ENCODE measurements at regions not wholly inside any gene's neighbourhood (a gene's known extent, or its start where the extent isn't known, plus 50 kb on each side); places are given as distances from the start of the nearest gene placed in this dataset.

DNA sequence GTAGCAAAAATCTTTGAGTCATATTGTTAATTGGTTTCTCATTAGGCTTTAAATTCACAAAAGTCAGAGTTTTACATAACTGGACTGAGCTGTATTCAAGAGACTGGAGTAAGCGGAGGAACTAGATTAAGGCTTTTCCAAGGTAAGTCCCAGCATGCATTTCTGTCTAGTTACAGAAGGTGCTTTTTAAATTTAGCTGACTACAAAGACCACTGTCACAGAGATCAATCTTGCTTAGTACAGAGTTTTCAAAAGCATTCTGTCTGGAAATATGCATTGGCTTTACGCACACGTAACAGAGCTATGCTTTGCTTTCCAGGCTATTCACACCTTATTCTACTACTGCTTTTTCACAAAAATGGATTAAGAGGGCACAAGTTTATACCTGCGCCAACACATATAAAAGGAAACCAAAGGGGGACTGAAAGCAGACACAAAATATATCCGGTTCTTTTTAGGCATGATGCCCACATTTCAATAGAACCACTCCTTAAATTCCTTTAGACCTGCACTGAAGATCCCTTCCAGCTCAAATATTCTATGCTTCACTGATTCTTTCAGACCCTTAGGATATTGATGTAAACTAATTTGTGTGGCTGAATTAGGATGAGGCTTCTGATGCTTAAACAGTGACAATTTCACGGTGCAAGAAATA, 560.7 kb upstream of the CRIM1 start:
- Histone ChIP-seq H3K4me3 (ENCODE audit: low read depth in 1 of 2, low read length in 2 of 2) (no peak overlapping the region), H3K27me3 (ENCODE audit: control insufficient read depth in 1 of 2, insufficient read depth in 2 of 2, low read length in 2 of 2) (no peaks in the 10 kb centered on the region), H3K27ac (ENCODE audit: low read depth, low read length) (no peak overlapping the region), H3K36me3 (ENCODE audit: insufficient read depth, low read length) (no peaks in the 10 kb centered on the region), H3K4me1 (ENCODE audit: insufficient read depth, low read length) (no peaks in the 10 kb centered on the region), H3K9ac (ENCODE audit: low read length) (no peak overlapping the region), H3K9me3 (ENCODE audit: low read length) (no peaks in the 10 kb centered on the region)

DNA sequence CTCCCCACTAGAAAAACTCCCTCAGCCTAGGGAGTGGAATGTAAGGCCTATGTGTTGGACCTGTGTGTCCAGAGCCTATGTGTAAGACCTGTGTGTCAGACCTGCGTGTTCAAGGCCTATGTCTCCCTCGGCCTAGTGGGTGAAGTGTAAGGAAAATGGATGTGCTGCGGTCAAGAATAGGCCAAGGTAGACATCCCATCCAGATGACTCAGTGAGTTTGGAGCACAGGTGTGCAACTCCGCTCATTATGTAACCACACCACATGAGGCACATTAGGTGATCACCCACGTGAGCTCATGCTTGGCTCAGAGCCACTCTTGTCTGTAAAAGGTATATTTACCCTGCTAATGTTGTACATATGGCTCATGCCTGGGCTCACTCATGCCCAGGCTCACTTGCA, 565.3 kb upstream of the CRIM1 start:
- Histone ChIP-seq H3K36me3 (ENCODE audit: insufficient read depth, low read length) (no peaks in the 10 kb centered on the region), H3K4me3 (ENCODE audit: low read depth in 1 of 2, low read length in 2 of 2) (no peak overlapping the region), H3K27me3 (ENCODE audit: control insufficient read depth in 1 of 2, insufficient read depth in 2 of 2, low read length in 2 of 2) (no peaks in the 10 kb centered on the region), H3K4me1 (ENCODE audit: insufficient read depth, low read length) (no peaks in the 10 kb centered on the region), H3K9ac (ENCODE audit: low read length) (no peak overlapping the region), H3K9me3 (ENCODE audit: low read length) (no peaks in the 10 kb centered on the region), H3K27ac (ENCODE audit: low read depth, low read length) (no peak overlapping the region)

GRCh38 chr2:35788543-35788942, 567.0 kb upstream of the CRIM1 start:
- no peaks in the 10 kb centered on the region for H3K36me3 ChIP-seq (ENCODE audit: insufficient read depth, low read length)
- no peaks in the 10 kb centered on the region for H3K4me1 ChIP-seq (ENCODE audit: insufficient read depth, low read length)
- no peak overlapping the region for H3K27ac ChIP-seq (ENCODE audit: low read depth, low read length)
- H3K27me3 ChIP-seq (ENCODE audit: control insufficient read depth in 1 of 2, insufficient read depth in 2 of 2, low read length in 2 of 2): no peaks in the 10 kb centered on the region
- H3K4me3 ChIP-seq (ENCODE audit: low read depth in 1 of 2, low read length in 2 of 2): no peak overlapping the region
- no peak overlapping the region for H3K9ac ChIP-seq (ENCODE audit: low read length)
- H3K9me3 ChIP-seq (ENCODE audit: low read length): no peaks in the 10 kb centered on the region

- no peak overlapping the region for H3K27ac ChIP-seq (ENCODE audit: low read depth, low read length)
- H3K4me1 ChIP-seq (ENCODE audit: insufficient read depth, low read length): no peaks in the 10 kb centered on the region
- no peaks in the 10 kb centered on the region for H3K36me3 ChIP-seq (ENCODE audit: insufficient read depth, low read length)
- H3K4me3 ChIP-seq (ENCODE audit: low read depth in 1 of 2, low read length in 2 of 2): no peak overlapping the region
- no peaks in the 10 kb centered on the region for H3K27me3 ChIP-seq (ENCODE audit: control insufficient read depth in 1 of 2, insufficient read depth in 2 of 2, low read length in 2 of 2)
- no peaks in the 10 kb centered on the region for H3K9me3 ChIP-seq (ENCODE audit: low read length)
- no peak overlapping the region for H3K9ac ChIP-seq (ENCODE audit: low read length)
Observed at GRCh38 chr2:35787302-35788031, 568.1 kb upstream of the CRIM1 start.

- Histone ChIP-seq H3K9me3 (ENCODE audit: low read length) (no peaks in the 10 kb centered on the region), H3K4me1 (ENCODE audit: insufficient read depth, low read length) (no peaks in the 10 kb centered on the region), H3K27me3 (ENCODE audit: control insufficient read depth in 1 of 2, insufficient read depth in 2 of 2, low read length in 2 of 2) (no peaks in the 10 kb centered on the region), H3K36me3 (ENCODE audit: insufficient read depth, low read length) (no peaks in the 10 kb centered on the region), H3K27ac (ENCODE audit: low read depth, low read length) (no peak overlapping the region), H3K4me3 (ENCODE audit: low read depth in 1 of 2, low read length in 2 of 2) (no peak overlapping the region), H3K9ac (ENCODE audit: low read length) (no peak overlapping the region)
Observed at GRCh38 chr2:35785564-35785963, 570.0 kb upstream of the CRIM1 start.

GRCh38 chr2:35784777-35785176, 570.8 kb upstream of the CRIM1 start:
- H3K27me3 ChIP-seq (ENCODE audit: control insufficient read depth in 1 of 2, insufficient read depth in 2 of 2, low read length in 2 of 2): no peaks in the 10 kb centered on the region
- no peak overlapping the region for H3K9ac ChIP-seq (ENCODE audit: low read length)
- H3K9me3 ChIP-seq (ENCODE audit: low read length): no peaks in the 10 kb centered on the region
- H3K4me3 ChIP-seq (ENCODE audit: low read depth in 1 of 2, low read length in 2 of 2): no peak overlapping the region
- H3K4me1 ChIP-seq (ENCODE audit: insufficient read depth, low read length): no peaks in the 10 kb centered on the region
- no peak overlapping the region for H3K27ac ChIP-seq (ENCODE audit: low read depth, low read length)
- H3K36me3 ChIP-seq (ENCODE audit: insufficient read depth, low read length): no peaks in the 10 kb centered on the region

DNA sequence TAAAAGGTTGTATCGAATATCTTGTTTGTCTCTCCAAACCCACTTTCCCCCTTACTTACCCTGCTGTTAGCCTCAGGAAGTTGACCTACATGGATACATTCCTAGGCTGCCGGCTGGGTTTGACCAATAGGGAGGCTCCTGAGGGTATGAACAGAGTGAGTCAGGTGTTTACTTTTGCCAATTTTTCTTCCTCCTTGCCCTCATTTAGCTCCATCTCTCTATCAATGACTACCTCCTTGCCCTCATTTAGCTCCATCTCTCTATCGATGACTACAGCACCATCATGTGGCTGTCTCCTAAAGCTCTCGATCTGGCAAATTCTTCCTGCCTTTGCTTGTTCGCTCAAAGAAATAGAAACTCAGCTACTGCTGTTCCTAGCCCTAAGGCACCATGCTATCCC, 571.9 kb upstream of the CRIM1 start:
- Histone ChIP-seq H3K27me3 (ENCODE audit: control insufficient read depth in 1 of 2, insufficient read depth in 2 of 2, low read length in 2 of 2) (no peaks in the 10 kb centered on the region), H3K9ac (ENCODE audit: low read length) (no peak overlapping the region), H3K9me3 (ENCODE audit: low read length) (no peaks in the 10 kb centered on the region), H3K27ac (ENCODE audit: low read depth, low read length) (no peak overlapping the region), H3K36me3 (ENCODE audit: insufficient read depth, low read length) (no peaks in the 10 kb centered on the region), H3K4me1 (ENCODE audit: insufficient read depth, low read length) (no peaks in the 10 kb centered on the region), H3K4me3 (ENCODE audit: low read depth in 1 of 2, low read length in 2 of 2) (no peak overlapping the region)

GRCh38 chr2:35741556-35741955, 614.0 kb upstream of the CRIM1 start:
- Histone ChIP-seq H3K9me3 (ENCODE audit: low read length) (no peaks in the 10 kb centered on the region), H3K9ac (ENCODE audit: low read length) (no peak overlapping the region), H3K4me1 (ENCODE audit: insufficient read depth, low read length) (no peaks in the 10 kb centered on the region), H3K27me3 (ENCODE audit: control insufficient read depth in 1 of 2, insufficient read depth in 2 of 2, low read length in 2 of 2) (peaks cover 0 to 4% of the 10 kb centered on the region in 2 donors), H3K27ac (ENCODE audit: low read depth, low read length) (no peak overlapping the region), H3K4me3 (ENCODE audit: low read depth in 1 of 2, low read length in 2 of 2) (no peak overlapping the region), H3K36me3 (ENCODE audit: insufficient read depth, low read length) (no peaks in the 10 kb centered on the region)

- H3K4me3 ChIP-seq (ENCODE audit: low read depth in 1 of 2, low read length in 2 of 2): no peak overlapping the region
- no peak overlapping the region for H3K27ac ChIP-seq (ENCODE audit: low read depth, low read length)
- no peaks in the 10 kb centered on the region for H3K36me3 ChIP-seq (ENCODE audit: insufficient read depth, low read length)
- H3K9ac ChIP-seq (ENCODE audit: low read length): no peak overlapping the region
- H3K4me1 ChIP-seq (ENCODE audit: insufficient read depth, low read length): no peaks in the 10 kb centered on the region
- no peaks in the 10 kb centered on the region for H3K27me3 ChIP-seq (ENCODE audit: control insufficient read depth in 1 of 2, insufficient read depth in 2 of 2, low read length in 2 of 2)
- H3K9me3 ChIP-seq (ENCODE audit: low read length): no peaks in the 10 kb centered on the region
Observed at GRCh38 chr2:35731674-35732073, 623.9 kb upstream of the CRIM1 start.

GRCh38 chr2:35714883-35715282, 640.7 kb upstream of the CRIM1 start:
- Histone ChIP-seq H3K27me3 (ENCODE audit: control insufficient read depth in 1 of 2, insufficient read depth in 2 of 2, low read length in 2 of 2) (no peaks in the 10 kb centered on the region), H3K9me3 (ENCODE audit: low read length) (no peaks in the 10 kb centered on the region), H3K4me3 (ENCODE audit: low read depth in 1 of 2, low read length in 2 of 2) (no peak overlapping the region), H3K27ac (ENCODE audit: low read depth, low read length) (no peak overlapping the region), H3K36me3 (ENCODE audit: insufficient read depth, low read length) (no peaks in the 10 kb centered on the region), H3K9ac (ENCODE audit: low read length) (no peak overlapping the region), H3K4me1 (ENCODE audit: insufficient read depth, low read length) (no peaks in the 10 kb centered on the region)

- no peaks in the 10 kb centered on the region for H3K4me1 ChIP-seq (ENCODE audit: insufficient read depth, low read length)
- no peaks in the 10 kb centered on the region for H3K9me3 ChIP-seq (ENCODE audit: low read length)
- H3K9ac ChIP-seq (ENCODE audit: low read length): no peak overlapping the region
- H3K27ac ChIP-seq (ENCODE audit: low read depth, low read length): no peak overlapping the region
- H3K36me3 ChIP-seq (ENCODE audit: insufficient read depth, low read length): no peaks in the 10 kb centered on the region
- H3K27me3 ChIP-seq (ENCODE audit: control insufficient read depth in 1 of 2, insufficient read depth in 2 of 2, low read length in 2 of 2): no peaks in the 10 kb centered on the region
- no peak overlapping the region for H3K4me3 ChIP-seq (ENCODE audit: low read depth in 1 of 2, low read length in 2 of 2)
Observed at GRCh38 chr2:35708411-35708923, 647.1 kb upstream of the CRIM1 start.

- Histone ChIP-seq H3K36me3 (ENCODE audit: insufficient read depth, low read length) (no peaks in the 10 kb centered on the region), H3K9ac (ENCODE audit: low read length) (no peak overlapping the region), H3K27ac (ENCODE audit: low read depth, low read length) (no peak overlapping the region), H3K4me1 (ENCODE audit: insufficient read depth, low read length) (no peaks in the 10 kb centered on the region), H3K27me3 (ENCODE audit: control insufficient read depth in 1 of 2, insufficient read depth in 2 of 2, low read length in 2 of 2) (no peaks in the 10 kb centered on the region), H3K9me3 (ENCODE audit: low read length) (no peaks in the 10 kb centered on the region), H3K4me3 (ENCODE audit: low read depth in 1 of 2, low read length in 2 of 2) (no peak overlapping the region)
Observed at GRCh38 chr2:35688309-35688708, 667.3 kb upstream of the CRIM1 start.

Measured in muscle layer of colon (tissue), 2 donors.